CD14-positive monocyte (primary cell): ENCODE measurements at regions not wholly inside any gene's neighbourhood (a gene's known extent, or its start where the extent isn't known, plus 50 kb on each side); places are given as distances from the start of the nearest gene placed in this dataset.

Experiments used
- DNase-seq, 3 donors: peaks; one replicate each; pipeline ENCODE4 v3.0.0-alpha.2; 2011 to 2022
- H2AFZ ChIP-seq: 2 replicates; pipeline ENCODE4 v1.6.0; 2012; ENCODE audit warnings: mild to moderate bottlenecking, low read depth, low read length, inconsistent platforms; ENCODE audit not compliant: insufficient read depth, poor library complexity, severe bottlenecking
- H3K27ac ChIP-seq, 2 donors: 1 replicate in 1 of 2; 2 replicates in 1 of 2; pipeline ENCODE4 v1.5.1; 2012 to 2013; ENCODE audit warnings: low read length in 2 of 2, control low read depth in 1 of 2, inconsistent platforms in 1 of 2, low read depth in 1 of 2, mild to moderate bottlenecking in 1 of 2
- H3K27me3 ChIP-seq, 2 donors: one replicate each; pipeline versions ENCODE4 v1.6.0 to v1.6.1; 2011 to 2013; ENCODE audit warnings: low read length in 2 of 2; ENCODE audit not compliant: control insufficient read depth in 2 of 2, insufficient read depth in 2 of 2
- H3K36me3 ChIP-seq, 2 donors: replicated peaks in 1 of 2; 1 replicate in 1 of 2; 2 replicates in 1 of 2; pipeline versions ENCODE4 v1.5.1 to v1.6.1; 2012 to 2013; ENCODE audit warnings: low read length in 2 of 2, control low read depth in 1 of 2, inconsistent platforms in 1 of 2, mild to moderate bottlenecking in 1 of 2; ENCODE audit not compliant: insufficient read depth in 2 of 2, control insufficient read depth in 1 of 2
- H3K4me1 ChIP-seq, 2 donors: 1 replicate in 1 of 2; 2 replicates in 1 of 2; pipeline versions ENCODE4 v1.5.1 to v1.6.1; 2012 to 2013; ENCODE audit warnings: low read length in 2 of 2, control low read depth in 1 of 2, inconsistent platforms in 1 of 2, mild to moderate bottlenecking in 1 of 2, moderate library complexity in 1 of 2; ENCODE audit not compliant: insufficient read depth in 2 of 2, control insufficient read depth in 1 of 2
- H3K4me2 ChIP-seq: replicated peaks from 2 replicates; pipeline ENCODE3; 2012; ENCODE audit warnings: low read length, moderate library complexity, mild to moderate bottlenecking; ENCODE audit not compliant: poor library complexity, severe bottlenecking; ENCODE audit errors: extremely low read depth
- H3K4me3 ChIP-seq, 3 experiments: fragments of 200-600 bp in 1 of 3; sonication (generic) in 1 of 3; replicated peaks in 1 of 3; 1 replicate in 2 of 3; 2 replicates in 1 of 3; pipeline ENCODE4 v1.5.1; 2011 to 2013; ENCODE audit warnings: low read length in 3 of 3, mild to moderate bottlenecking in 3 of 3, control low read depth in 2 of 3, low read depth in 2 of 3, inconsistent platforms in 1 of 3, moderate library complexity in 1 of 3
- H3K79me2 ChIP-seq: 2 replicates; pipeline ENCODE4 v1.6.0; 2012; ENCODE audit warnings: mild to moderate bottlenecking, control low read depth, inconsistent platforms, low read length, moderate library complexity; ENCODE audit not compliant: insufficient read depth
- H3K9ac ChIP-seq: 2 replicates; pipeline ENCODE4 v1.6.0; 2017; ENCODE audit warnings: low read length, mild to moderate bottlenecking; ENCODE audit not compliant: insufficient read depth, poor library complexity, severe bottlenecking
- H3K9me3 ChIP-seq, 2 donors: replicated peaks in 1 of 2; 1 replicate in 1 of 2; 2 replicates in 1 of 2; pipeline versions ENCODE4 v1.5.1 to v1.6.1; 2012 to 2013; ENCODE audit warnings: low read length in 2 of 2, control low read depth in 1 of 2; ENCODE audit not compliant: control insufficient read depth in 1 of 2, insufficient read depth in 1 of 2
- H4K20me1 ChIP-seq: 2 replicates; pipeline ENCODE4 v1.6.0; 2012; ENCODE audit warnings: mild to moderate bottlenecking, low read length, control low read depth, moderate library complexity; ENCODE audit not compliant: insufficient read depth
- H3K27ac Mint-ChIP-seq, 7 donors: one replicate each; pipeline ENCODE4 v1.8.0; 2020; ENCODE audit warnings: mild to moderate bottlenecking in 7 of 7, mixed read lengths in 7 of 7, moderate library complexity in 6 of 7, inconsistent platforms in 2 of 7
- H3K27me3 Mint-ChIP-seq, 3 donors: one replicate each; pipeline ENCODE4 v1.8.0; 2021 to 2022; ENCODE audit warnings: low read depth in 3 of 3, mild to moderate bottlenecking in 3 of 3, mixed read lengths in 3 of 3, moderate library complexity in 3 of 3, inconsistent platforms in 1 of 3
- H3K36me3 Mint-ChIP-seq, 2 donors: one replicate each; pipeline ENCODE4 v1.8.0; 2020; ENCODE audit warnings: mixed read lengths in 2 of 2, inconsistent platforms in 1 of 2, mild to moderate bottlenecking in 1 of 2
- H3K4me1 Mint-ChIP-seq: one replicate; pipeline ENCODE4 v1.8.0; 2020; ENCODE audit warnings: mild to moderate bottlenecking, mixed read lengths
- H3K4me3 Mint-ChIP-seq, 2 donors: one replicate each; pipeline ENCODE4 v1.8.0; 2020; ENCODE audit warnings: mild to moderate bottlenecking in 2 of 2, mixed read lengths in 2 of 2, moderate library complexity in 1 of 2
- H3K9me3 Mint-ChIP-seq, 7 donors: one replicate each; pipeline ENCODE4 v1.8.0; 2020 to 2022; ENCODE audit warnings: mixed read lengths in 7 of 7, mild to moderate bottlenecking in 6 of 7, moderate library complexity in 6 of 7, inconsistent platforms in 2 of 7
- WGBS: methylation state at CpG from one replicate; pipeline ENCODE4 v1.1.5; 2013; ENCODE audit warnings: missing lambda C conversion rate; ENCODE audit not compliant: insufficient coverage; 5-methylcytosine and 5-hydroxymethylcytosine counted together
- intact Hi-C, 2 donors: fragments of 100-400 bp; cut with micrococcal nuclease; formaldehyde crosslinking; loops; one replicate each; pipeline versions ENCODE4 v1.15.0 to v1.15.1; 2023
- TF ChIP-seq, protein P1 (sequence below): fragments of 200-600 bp; IDR thresholded peaks from one replicate; pipeline ENCODE4 v1.8.0; 2022; ENCODE audit warnings: antibody characterized with exemption, mild to moderate bottlenecking

DNA sequence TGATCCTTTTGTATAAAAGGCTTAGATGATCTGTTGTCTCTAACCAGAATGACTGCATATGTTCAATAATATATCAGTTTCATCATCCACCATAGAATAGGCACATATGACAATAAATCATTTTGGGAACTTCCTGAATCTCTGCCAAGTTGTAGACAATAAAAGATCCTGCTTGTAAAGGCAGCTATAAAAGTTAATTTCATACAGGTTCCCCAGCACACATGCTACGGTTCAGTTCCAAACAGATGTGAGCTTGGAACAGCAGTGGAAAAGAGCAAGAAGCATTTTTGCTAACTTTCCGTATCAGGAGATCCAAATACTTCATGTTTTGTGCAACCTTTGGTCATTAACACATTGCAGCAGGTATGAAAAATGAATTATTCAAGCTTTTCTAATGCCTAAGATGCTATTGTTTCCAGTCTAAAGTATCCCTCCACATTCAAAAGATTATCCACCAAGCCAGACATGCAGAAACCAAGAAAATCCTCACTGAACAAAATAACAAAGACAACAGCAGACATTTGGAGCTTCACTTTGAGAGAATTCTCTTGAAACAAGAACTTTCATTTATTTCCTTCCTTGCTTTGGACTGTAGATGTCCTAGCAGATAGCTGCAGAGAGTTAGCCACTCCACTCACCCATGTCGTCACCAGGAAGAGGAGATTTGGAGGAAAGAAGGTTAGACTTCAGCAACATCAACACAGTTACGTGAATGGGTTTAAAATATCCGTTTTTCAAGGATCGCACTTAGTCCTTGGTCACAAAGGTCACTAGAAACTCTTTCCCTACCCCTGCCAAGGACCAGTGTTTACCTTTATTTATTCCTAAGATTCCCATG is 453.5 kb upstream of the JARID2 start:
- Histone ChIP-seq H3K79me2 (no peaks in the 10 kb centered on the region), H3K4me1 (no peaks in the 10 kb centered on the region), H3K27me3 (no peaks in the 10 kb centered on the region), H3K4me3 (no peak overlapping the region), H4K20me1 (no peaks in the 10 kb centered on the region), H3K9ac (no peak overlapping the region), H3K36me3 (no peaks in the 10 kb centered on the region), H2AFZ (no peak overlapping the region), H3K27ac (no peak overlapping the region), H3K9me3 (no peaks in the 10 kb centered on the region), H3K4me2 (no peak overlapping the region)
- H3K27me3 Mint-ChIP-seq, result peaks cover 0 to 3% (median 0%) of the 10 kb centered on the region in 3 donors
- intact Hi-C loops, result no loop called here
- DNase-seq, result peak in 2 of 3 donors; percentile 26 to 31
- H3K36me3 Mint-ChIP-seq, result peaks cover 0 to 4% of the 10 kb centered on the region in 2 donors
- peaks cover 0 to 6% (median 0%) of the 10 kb centered on the region in 7 donors for H3K9me3 Mint-ChIP-seq
- H3K27ac Mint-ChIP-seq, result no peak overlapping the region
- H3K4me3 Mint-ChIP-seq, result no peak overlapping the region
- WGBS, result 59% methylated on average over 5 of the region's 6 CpGs
- H3K4me1 Mint-ChIP-seq, result peaks cover 7% of the 10 kb centered on the region
- TF ChIP-seq, protein P1, sequence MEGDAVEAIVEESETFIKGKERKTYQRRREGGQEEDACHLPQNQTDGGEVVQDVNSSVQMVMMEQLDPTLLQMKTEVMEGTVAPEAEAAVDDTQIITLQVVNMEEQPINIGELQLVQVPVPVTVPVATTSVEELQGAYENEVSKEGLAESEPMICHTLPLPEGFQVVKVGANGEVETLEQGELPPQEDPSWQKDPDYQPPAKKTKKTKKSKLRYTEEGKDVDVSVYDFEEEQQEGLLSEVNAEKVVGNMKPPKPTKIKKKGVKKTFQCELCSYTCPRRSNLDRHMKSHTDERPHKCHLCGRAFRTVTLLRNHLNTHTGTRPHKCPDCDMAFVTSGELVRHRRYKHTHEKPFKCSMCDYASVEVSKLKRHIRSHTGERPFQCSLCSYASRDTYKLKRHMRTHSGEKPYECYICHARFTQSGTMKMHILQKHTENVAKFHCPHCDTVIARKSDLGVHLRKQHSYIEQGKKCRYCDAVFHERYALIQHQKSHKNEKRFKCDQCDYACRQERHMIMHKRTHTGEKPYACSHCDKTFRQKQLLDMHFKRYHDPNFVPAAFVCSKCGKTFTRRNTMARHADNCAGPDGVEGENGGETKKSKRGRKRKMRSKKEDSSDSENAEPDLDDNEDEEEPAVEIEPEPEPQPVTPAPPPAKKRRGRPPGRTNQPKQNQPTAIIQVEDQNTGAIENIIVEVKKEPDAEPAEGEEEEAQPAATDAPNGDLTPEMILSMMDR, result no peak

DNA sequence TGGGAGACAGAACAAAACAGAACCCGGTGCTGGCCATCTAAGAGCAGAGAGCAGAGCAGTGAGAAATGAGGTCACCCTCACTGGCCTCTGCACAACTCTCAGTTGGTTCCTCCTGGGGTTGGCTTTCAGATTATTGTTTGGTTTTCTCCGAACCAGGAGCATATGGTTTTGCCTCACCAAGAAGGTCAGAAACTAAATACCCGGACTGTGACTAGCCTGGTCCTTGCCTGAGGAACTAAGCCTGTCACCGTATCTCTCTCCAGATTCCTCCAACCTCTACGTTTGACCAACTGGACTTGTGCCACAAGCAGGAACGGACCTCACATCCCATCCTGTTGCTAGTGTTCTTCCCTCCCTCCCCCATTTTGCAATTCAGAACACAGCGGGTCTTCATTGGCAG is 450.4 kb upstream of the JARID2 start:
- TF ChIP-seq, protein P1, result no peak
- 75% methylated on average over 7 of the region's 7 CpGs for WGBS
- H3K36me3 Mint-ChIP-seq, result no peaks in the 10 kb centered on the region

More for the DNA sequence above, 450.4 kb upstream of the JARID2 start:
- intact Hi-C loops, result no loop called here
- Histone ChIP-seq H3K4me2 (no peak overlapping the region), H3K27ac (no peak overlapping the region), H3K4me1 (peaks cover 4 to 8% of the 10 kb centered on the region in 2 donors), H2AFZ (no peak overlapping the region), H3K79me2 (no peaks in the 10 kb centered on the region), H3K27me3 (no peaks in the 10 kb centered on the region), H4K20me1 (no peaks in the 10 kb centered on the region), H3K9ac (no peak overlapping the region), H3K36me3 (no peaks in the 10 kb centered on the region), H3K9me3 (no peaks in the 10 kb centered on the region), H3K4me3 (no peak overlapping the region)
- Mint-ChIP-seq H3K9me3 (peaks cover 0 to 6% (median 2%) of the 10 kb centered on the region in 7 donors), H3K4me3 (no peak overlapping the region), H3K27ac (no peak overlapping the region), H3K4me1 (peaks cover 17% of the 10 kb centered on the region), H3K27me3 (peaks cover 0 to 3% (median 2%) of the 10 kb centered on the region in 3 donors)
- no peak for DNase-seq
